ENCODE measurements at regions not wholly inside any gene's neighbourhood (a gene's known extent, or its start where the extent isn't known, plus 50 kb on each side); places are given as distances from the start of the nearest gene placed in this dataset.

DNA sequence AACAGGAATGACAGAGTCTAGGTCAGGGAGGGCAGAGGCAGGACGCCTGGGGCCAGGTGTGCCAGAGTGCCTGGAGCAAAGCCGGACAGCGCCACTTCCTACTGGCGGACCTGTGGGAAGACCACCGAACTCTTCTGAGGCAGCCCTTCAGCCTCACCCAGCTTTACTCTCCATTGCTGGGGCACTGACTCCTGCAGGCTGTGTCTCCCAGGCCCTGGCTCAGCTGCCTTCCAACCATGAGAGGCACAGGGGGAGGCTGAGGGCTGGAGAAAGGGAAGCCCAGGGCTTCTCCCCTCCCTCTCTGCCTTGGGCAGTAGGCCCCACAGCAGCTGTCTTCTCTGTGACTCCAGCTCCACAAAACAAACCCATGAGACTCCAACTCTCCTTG is 139.6 kb upstream of the UNC5B start:
- H3K4me3 ChIP-seq (ENCODE audit: low read depth, low read length): no peak overlapping the region
- TF ChIP-seq, protein P1, sequence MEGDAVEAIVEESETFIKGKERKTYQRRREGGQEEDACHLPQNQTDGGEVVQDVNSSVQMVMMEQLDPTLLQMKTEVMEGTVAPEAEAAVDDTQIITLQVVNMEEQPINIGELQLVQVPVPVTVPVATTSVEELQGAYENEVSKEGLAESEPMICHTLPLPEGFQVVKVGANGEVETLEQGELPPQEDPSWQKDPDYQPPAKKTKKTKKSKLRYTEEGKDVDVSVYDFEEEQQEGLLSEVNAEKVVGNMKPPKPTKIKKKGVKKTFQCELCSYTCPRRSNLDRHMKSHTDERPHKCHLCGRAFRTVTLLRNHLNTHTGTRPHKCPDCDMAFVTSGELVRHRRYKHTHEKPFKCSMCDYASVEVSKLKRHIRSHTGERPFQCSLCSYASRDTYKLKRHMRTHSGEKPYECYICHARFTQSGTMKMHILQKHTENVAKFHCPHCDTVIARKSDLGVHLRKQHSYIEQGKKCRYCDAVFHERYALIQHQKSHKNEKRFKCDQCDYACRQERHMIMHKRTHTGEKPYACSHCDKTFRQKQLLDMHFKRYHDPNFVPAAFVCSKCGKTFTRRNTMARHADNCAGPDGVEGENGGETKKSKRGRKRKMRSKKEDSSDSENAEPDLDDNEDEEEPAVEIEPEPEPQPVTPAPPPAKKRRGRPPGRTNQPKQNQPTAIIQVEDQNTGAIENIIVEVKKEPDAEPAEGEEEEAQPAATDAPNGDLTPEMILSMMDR (IDR thresholded peaks at IDR 0.05; ENCODE audit: borderline replicate concordance, insufficient read depth, low read depth, low read length): no peak

DNA sequence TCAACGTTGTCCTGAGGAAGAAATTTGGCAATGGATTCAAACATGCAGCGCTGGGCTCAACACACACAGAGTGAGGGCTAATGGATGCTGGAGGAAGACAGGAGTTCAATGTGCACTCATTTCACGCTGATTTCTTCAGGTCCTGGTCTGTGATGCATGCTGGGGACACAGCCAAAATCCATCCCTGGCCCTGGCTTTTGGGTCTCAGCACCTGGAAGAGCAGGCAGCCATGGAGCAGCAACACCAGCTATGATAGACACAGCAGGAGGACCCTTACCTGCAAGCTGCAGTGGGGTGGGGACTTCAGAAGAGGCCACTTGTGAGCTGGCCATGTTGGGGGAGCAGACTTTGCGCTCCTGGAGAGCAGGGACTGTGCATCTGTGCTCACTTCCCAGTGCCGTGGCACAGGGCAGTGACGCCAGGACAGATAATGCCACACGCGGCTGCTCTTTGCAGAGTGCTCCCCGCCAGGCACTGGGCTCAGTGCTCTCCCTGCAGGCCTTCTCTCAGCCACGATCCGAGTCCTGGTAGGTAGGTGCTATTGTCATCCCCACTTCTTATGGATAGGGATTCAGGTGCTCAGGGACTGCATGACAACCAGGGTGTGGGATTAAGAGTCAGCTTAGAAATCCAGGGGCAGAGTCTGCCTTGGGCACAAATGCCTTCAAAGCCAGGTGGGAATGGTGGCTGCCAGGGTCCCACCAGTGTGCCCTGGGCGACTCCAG is 138.8 kb upstream of the UNC5B start:
- TF ChIP-seq, protein P1 (IDR thresholded peaks at IDR 0.05; ENCODE audit: borderline replicate concordance, insufficient read depth, low read depth, low read length): no peak
- no peak overlapping the region for H3K4me3 ChIP-seq (ENCODE audit: low read depth, low read length)

DNA sequence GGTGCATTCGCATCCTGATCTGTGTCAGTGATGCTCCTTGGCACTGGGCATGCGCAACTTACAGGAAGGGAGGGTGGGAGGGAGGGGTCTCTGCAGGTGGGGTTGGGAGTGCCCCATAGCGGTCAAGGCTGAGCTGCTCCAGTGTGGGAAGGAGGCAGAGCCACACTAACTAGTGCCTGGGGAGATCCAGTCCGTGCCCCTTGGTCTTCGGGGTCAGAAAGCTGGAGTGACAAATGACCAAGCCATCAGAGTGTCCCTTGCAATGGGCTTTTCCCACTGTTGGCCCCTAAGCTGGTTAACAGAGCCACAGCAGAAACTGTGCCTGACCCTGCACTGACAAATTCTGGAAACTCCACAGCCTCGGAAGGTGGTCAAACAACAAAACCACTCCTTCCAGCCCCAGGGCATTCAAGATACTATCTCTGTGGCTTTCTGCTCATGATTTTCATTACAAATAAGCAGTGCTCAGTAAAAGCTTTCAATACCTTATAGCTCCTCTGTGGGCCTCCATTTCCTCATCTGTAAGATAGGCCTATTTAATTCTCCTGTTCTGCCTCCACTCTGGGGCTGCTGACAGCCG is 138.1 kb upstream of the UNC5B start:
- no peak overlapping the region for H3K4me3 ChIP-seq (ENCODE audit: low read depth, low read length)
- TF ChIP-seq, protein P1 (IDR thresholded peaks at IDR 0.05; ENCODE audit: borderline replicate concordance, insufficient read depth, low read depth, low read length): no peak

DNA sequence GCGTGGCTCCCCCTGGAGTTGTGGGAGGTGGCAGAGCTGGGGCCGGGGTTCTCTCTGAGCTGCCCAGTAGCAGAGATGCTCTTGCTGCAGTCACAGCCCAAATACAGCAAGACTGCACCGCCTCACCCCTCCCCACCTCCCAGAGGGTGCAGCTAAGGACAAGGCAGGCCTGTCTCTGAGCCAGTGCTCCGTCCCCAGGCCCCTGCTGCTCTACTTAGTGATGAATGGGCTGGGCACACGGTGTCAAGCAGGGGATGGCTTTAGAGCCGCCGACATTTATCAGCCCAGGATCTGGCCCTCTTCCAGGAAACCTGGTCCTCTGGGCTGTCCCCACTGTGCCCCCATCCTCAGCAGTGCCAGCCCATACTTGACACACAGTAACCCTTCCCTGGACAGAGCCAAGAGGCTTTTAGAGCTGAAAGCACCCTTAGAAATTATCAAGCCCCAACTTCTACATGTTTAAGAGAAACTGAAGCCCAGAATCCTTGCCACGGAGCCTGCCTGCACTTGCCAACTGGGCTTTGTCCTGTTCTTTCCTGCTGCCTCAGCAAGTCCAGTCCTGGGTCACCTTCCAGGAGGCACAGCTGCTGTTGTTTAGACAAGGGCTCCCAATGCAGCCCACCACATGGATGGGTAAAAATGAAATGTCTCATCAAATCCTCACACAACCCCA is 137.1 kb upstream of the UNC5B start:
- H3K4me3 ChIP-seq (ENCODE audit: low read depth, low read length): no peak overlapping the region
- TF ChIP-seq, protein P1 (IDR thresholded peaks at IDR 0.05; ENCODE audit: borderline replicate concordance, insufficient read depth, low read depth, low read length): no peak

DNA sequence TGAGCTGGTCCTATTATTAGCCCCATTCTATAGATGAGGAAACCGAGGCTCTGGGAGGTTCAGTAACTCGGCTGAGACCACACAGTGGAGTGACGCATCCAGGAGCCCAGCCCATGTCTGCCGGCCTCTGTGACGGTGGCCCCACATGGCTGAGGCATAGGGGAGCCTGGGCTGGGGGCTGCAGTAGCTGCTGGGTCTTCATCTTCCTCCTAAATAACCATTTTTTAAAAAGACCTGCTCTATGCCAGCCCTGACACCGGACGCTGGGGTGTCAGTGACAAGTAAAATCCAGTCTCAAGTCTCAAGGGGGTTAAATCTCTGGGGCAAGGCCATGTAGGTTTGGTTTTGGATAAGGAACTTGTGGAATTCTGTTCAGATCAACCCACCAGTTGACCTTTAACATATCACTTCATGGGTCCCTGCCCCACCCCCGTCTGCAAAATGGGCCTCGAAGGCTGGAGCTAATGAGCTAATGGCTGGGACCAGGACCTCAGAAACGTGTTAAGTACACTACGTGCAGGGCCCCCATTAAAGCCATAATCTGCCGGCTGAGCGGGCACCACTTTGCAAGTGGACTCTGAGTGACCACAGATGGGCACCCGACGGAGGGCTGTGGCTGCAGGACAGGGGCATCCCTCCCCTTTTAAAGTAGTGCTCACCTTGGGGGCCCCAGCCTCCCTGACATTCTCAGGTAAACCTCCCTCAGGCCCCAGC is 136.5 kb upstream of the UNC5B start:
- H3K4me3 ChIP-seq (ENCODE audit: low read depth, low read length): no peak overlapping the region
- TF ChIP-seq, protein P1 (IDR thresholded peaks at IDR 0.05; ENCODE audit: borderline replicate concordance, insufficient read depth, low read depth, low read length): no peak

DNA sequence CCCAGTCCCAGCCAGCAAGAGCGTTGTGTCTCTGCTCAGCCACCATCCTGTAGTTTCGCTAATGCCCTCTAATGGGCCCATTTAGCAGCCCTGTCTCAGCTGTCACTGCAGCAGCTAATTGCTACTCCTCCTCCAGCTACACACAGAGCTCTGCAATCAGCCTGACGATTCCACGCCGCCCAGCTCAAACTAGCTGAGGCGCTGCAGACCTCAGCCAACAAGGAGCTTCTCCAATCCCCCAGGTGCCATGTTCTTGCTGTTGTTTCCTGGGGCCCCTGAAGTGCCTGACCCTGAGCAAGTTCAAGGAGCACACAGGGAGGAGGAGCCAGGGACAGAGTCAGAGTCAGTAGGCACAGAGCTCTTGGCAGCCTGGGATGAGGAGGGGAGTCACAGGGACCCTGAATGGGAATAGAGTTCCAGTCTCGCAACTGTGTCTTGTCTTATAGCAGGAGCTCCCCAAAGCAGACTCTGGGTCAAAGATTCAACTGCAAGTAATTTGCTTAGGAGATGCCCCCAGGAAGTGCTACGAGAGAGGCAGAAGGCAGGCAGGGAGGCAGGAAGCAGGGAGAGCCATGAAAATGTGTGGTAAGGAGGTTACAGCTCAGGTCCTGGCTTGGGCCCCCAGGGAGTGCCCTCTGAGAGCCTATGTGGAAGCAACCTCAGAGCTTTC is 135.8 kb upstream of the UNC5B start:
- TF ChIP-seq, protein P1 (IDR thresholded peaks at IDR 0.05; ENCODE audit: borderline replicate concordance, insufficient read depth, low read depth, low read length): no peak
- no peak overlapping the region for H3K4me3 ChIP-seq (ENCODE audit: low read depth, low read length)
